ENCODE measurements at regions not wholly inside any gene's neighbourhood (a gene's known extent, or its start where the extent isn't known, plus 50 kb on each side); places are given as distances from the start of the nearest gene placed in this dataset.

DNA sequence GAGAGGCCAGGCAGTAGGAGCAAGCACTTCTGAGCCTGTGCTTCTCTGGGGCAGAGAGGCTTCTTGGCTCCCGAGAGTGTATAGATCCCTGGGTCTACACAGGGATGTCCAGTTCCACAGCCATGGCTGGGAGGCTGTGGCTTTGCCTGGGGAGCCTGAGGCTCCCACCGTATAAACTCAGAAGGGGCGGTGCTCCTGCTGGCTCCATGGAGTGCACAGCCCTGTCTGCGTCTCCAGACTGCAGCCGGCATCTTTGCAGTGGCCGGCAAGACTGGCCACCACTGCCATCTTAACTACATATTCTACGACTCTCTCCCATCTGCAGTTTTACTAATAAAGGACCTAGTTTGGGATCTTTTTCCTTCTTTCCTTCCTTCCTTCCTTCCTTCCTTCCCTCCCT lies 1253.8 kb downstream of the C4orf33 start:
- TF ChIP-seq, protein P1, sequence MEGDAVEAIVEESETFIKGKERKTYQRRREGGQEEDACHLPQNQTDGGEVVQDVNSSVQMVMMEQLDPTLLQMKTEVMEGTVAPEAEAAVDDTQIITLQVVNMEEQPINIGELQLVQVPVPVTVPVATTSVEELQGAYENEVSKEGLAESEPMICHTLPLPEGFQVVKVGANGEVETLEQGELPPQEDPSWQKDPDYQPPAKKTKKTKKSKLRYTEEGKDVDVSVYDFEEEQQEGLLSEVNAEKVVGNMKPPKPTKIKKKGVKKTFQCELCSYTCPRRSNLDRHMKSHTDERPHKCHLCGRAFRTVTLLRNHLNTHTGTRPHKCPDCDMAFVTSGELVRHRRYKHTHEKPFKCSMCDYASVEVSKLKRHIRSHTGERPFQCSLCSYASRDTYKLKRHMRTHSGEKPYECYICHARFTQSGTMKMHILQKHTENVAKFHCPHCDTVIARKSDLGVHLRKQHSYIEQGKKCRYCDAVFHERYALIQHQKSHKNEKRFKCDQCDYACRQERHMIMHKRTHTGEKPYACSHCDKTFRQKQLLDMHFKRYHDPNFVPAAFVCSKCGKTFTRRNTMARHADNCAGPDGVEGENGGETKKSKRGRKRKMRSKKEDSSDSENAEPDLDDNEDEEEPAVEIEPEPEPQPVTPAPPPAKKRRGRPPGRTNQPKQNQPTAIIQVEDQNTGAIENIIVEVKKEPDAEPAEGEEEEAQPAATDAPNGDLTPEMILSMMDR (IDR thresholded peaks at IDR 0.05) = no peak
- TF ChIP-seq POLR2A (IDR thresholded peaks at IDR 0.05) = no peak

Measured in vagina (tissue), 2 donors.